GM23338 (cell line): ENCODE measurements at regions not wholly inside any gene's neighbourhood (a gene's known extent, or its start where the extent isn't known, plus 50 kb on each side); places are given as distances from the start of the nearest gene placed in this dataset.

Source experiments
- CREB1 ChIP-seq: fragments of 250-450 bp; sonication (Bioruptor Pico); IDR thresholded peaks from 2 replicates; pipeline ENCODE4 v1.5.0; 2020; ENCODE audit warnings: low read depth, mild to moderate bottlenecking, moderate library complexity
- CTCF ChIP-seq, 2 experiments: fragments of 200-600 bp in 1 of 2; sonication (generic) in 1 of 2; conservative IDR thresholded peaks; 2 replicates each; pipeline versions ENCODE4 v1.5.1 to v1.6.1; 2016 to 2017; ENCODE audit warnings: antibody characterized with exemption in 2 of 2, low read depth in 2 of 2, mild to moderate bottlenecking in 2 of 2, moderate library complexity in 1 of 2
- ETS1 ChIP-seq: IDR thresholded peaks from 2 replicates; pipeline ENCODE4 v1.6.1; 2016; ENCODE audit warnings: antibody characterized with exemption
- EZH2 ChIP-seq: fragments of 200-600 bp; sonication (generic); IDR thresholded peaks from one replicate; pipeline ENCODE4 v1.8.0; 2017; ENCODE audit warnings: antibody characterized with exemption, mild to moderate bottlenecking, low read depth; ENCODE audit not compliant: unreplicated experiment
- EZH2phosphoT487 ChIP-seq: fragments of 200-600 bp; sonication (generic); IDR thresholded peaks from one replicate; pipeline ENCODE4 v1.8.1; 2018; ENCODE audit warnings: antibody characterized with exemption; ENCODE audit not compliant: unreplicated experiment
- JUNB ChIP-seq: IDR thresholded peaks from one replicate; pipeline ENCODE4 v1.6.1; 2016; ENCODE audit warnings: antibody characterized with exemption; ENCODE audit not compliant: unreplicated experiment
- NANOG ChIP-seq: IDR thresholded peaks from 2 replicates; pipeline ENCODE4 v1.6.1; 2016; ENCODE audit warnings: antibody characterized with exemption, borderline replicate concordance
- POLR2AphosphoS5 ChIP-seq: IDR thresholded peaks from 2 replicates; pipeline ENCODE4 v1.6.1; 2016; ENCODE audit warnings: antibody characterized with exemption, low read depth
- STAT1 ChIP-seq: IDR thresholded peaks from one replicate; pipeline ENCODE4 v1.6.1; 2016; ENCODE audit warnings: antibody characterized with exemption; ENCODE audit not compliant: unreplicated experiment
- ZNF114 ChIP-seq: fragments of 250-450 bp; sonication (Bioruptor Pico); IDR thresholded peaks from 2 replicates; pipeline ENCODE4 v1.5.0; 2020; ENCODE audit warnings: mild to moderate bottlenecking, moderate library complexity
- ZNF331 ChIP-seq: fragments of 250-450 bp; sonication (Bioruptor Pico); IDR thresholded peaks from 2 replicates; pipeline ENCODE4 v1.5.0; 2020; ENCODE audit warnings: low read depth, mild to moderate bottlenecking, moderate library complexity
- TF ChIP-seq, protein P1 (sequence below): IDR thresholded peaks from one replicate; pipeline ENCODE4 v1.6.1; 2018; ENCODE audit warnings: antibody characterized with exemption; ENCODE audit not compliant: unreplicated experiment

DNA sequence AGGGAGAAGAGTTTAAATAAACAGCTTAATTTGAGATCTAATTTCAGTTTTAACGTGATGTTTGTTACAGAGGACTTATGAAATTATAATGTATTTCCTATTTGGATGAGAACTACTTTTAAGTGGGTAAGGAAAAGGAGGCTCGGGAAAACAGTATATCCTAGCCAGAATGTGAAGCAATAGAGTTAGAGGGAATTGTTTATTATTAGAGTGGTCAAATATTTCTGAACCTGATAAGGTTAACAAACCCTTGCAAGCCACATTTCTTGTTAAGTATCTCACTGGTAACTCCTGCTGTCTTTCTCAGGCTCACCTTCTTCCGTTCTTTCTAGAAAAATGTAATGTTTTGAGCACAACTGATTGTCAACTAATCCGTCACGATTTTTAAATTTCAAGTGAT, 335.1 kb upstream of the MBL2 start:
- TF ChIP-seq CTCF (conservative IDR thresholded peaks at IDR 0.05; ENCODE audit: low read depth in 2 of 2), result no peak
- TF ChIP-seq, protein P1, sequence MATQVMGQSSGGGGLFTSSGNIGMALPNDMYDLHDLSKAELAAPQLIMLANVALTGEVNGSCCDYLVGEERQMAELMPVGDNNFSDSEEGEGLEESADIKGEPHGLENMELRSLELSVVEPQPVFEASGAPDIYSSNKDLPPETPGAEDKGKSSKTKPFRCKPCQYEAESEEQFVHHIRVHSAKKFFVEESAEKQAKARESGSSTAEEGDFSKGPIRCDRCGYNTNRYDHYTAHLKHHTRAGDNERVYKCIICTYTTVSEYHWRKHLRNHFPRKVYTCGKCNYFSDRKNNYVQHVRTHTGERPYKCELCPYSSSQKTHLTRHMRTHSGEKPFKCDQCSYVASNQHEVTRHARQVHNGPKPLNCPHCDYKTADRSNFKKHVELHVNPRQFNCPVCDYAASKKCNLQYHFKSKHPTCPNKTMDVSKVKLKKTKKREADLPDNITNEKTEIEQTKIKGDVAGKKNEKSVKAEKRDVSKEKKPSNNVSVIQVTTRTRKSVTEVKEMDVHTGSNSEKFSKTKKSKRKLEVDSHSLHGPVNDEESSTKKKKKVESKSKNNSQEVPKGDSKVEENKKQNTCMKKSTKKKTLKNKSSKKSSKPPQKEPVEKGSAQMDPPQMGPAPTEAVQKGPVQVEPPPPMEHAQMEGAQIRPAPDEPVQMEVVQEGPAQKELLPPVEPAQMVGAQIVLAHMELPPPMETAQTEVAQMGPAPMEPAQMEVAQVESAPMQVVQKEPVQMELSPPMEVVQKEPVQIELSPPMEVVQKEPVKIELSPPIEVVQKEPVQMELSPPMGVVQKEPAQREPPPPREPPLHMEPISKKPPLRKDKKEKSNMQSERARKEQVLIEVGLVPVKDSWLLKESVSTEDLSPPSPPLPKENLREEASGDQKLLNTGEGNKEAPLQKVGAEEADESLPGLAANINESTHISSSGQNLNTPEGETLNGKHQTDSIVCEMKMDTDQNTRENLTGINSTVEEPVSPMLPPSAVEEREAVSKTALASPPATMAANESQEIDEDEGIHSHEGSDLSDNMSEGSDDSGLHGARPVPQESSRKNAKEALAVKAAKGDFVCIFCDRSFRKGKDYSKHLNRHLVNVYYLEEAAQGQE, result no peak
- TF ChIP-seq EZH2, result no peak
- no peak for TF ChIP-seq EZH2phosphoT487
- no peak for TF ChIP-seq POLR2AphosphoS5
- no peak for TF ChIP-seq ETS1
- no peak for TF ChIP-seq JUNB
- no peak for TF ChIP-seq NANOG
- TF ChIP-seq CREB1 (CRISPR knock-in tag), result no peak
- TF ChIP-seq STAT1, result no peak
- no peak for TF ChIP-seq ZNF331
- no peak for TF ChIP-seq ZNF114 (CRISPR knock-in tag)
